Fibroblast of lung (primary cell): ENCODE measurements at regions not wholly inside any gene's neighbourhood (a gene's known extent, or its start where the extent isn't known, plus 50 kb on each side); places are given as distances from the start of the nearest gene placed in this dataset.

Experiments used
- CTCF ChIP-seq, 2 donors: IDR thresholded peaks in 1 of 2; conservative IDR thresholded peaks in 1 of 2; 1 replicate in 1 of 2; 2 replicates in 1 of 2; pipeline ENCODE4 v1.5.1; 2011 to 2012; ENCODE audit warnings: low read length in 2 of 2, control low read depth in 1 of 2, inconsistent platforms in 1 of 2, low read depth in 1 of 2, mild to moderate bottlenecking in 1 of 2
- EZH2 ChIP-seq: IDR thresholded peaks from 2 replicates; pipeline ENCODE4 v1.5.1; 2012; ENCODE audit warnings: low read length, control low read depth, mild to moderate bottlenecking; ENCODE audit errors: missing control alignments

DNA sequence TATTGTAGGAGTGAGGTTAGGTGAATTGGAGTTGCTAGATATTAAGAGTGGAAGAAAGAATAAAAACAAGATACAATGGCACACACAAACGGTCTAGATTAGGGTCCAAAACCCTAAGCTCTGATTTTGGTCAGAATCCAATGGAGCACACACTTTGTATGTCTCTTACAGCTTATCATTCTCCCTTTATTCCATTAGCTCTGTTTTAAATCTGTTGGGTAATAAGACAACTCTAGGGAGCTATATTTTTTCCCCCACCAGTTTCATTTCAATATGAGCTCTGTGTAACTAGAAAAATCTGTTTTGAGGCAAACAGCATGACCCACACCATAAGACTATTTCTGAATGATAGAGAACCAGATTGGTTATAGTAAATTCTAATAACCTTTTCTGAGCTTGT is 465.6 kb downstream of the ADGRL2 start:
- no peak for TF ChIP-seq CTCF (conservative IDR thresholded peaks at IDR 0.05 in 1 of 2, IDR thresholded peaks at IDR 0.05 in 1 of 2; ENCODE audit: low read depth in 1 of 2, low read length in 2 of 2)
- TF ChIP-seq EZH2 = no peak
